H1 (cell line): ENCODE measurements at regions not wholly inside any gene's neighbourhood (a gene's known extent, or its start where the extent isn't known, plus 50 kb on each side); places are given as distances from the start of the nearest gene placed in this dataset.

Experiments
- BRCA1 ChIP-seq: IDR thresholded peaks from 2 replicates; pipeline ENCODE4 v1.6.1; 2012; ENCODE audit warnings: low read depth, low read length, improper control_type of control experiment
- EZH2 ChIP-seq: fragments of 200-600 bp; sonication (generic); IDR thresholded peaks from 2 replicates; pipeline ENCODE4 v1.7.1; 2012; ENCODE audit warnings: low read depth, mild to moderate bottlenecking, moderate library complexity, low read length, inconsistent platforms; ENCODE audit not compliant: severe bottlenecking
- KDM4A ChIP-seq: IDR thresholded peaks from one replicate; pipeline ENCODE4 v1.7.1; 2012; ENCODE audit warnings: low read depth, mild to moderate bottlenecking, moderate library complexity, low read length, inconsistent platforms; ENCODE audit not compliant: severe bottlenecking
- POLR2A ChIP-seq, 2 experiments: IDR thresholded peaks; 1 replicate in 1 of 2; 2 replicates in 1 of 2; pipeline ENCODE4 v1.6.1; 2011; ENCODE audit warnings: low read depth in 2 of 2, low read length in 2 of 2, mild to moderate bottlenecking in 2 of 2; ENCODE audit errors: control extremely low read depth in 1 of 2
- ZNF274 ChIP-seq: IDR thresholded peaks from 2 replicates; pipeline ENCODE4 v1.7.0; 2012; ENCODE audit warnings: low read length, borderline replicate concordance; ENCODE audit errors: extremely low read depth
- TF ChIP-seq, protein P1 (sequence below): fragments of 300-600 bp; sonication (generic); IDR thresholded peaks from 2 replicates; pipeline ENCODE4 v1.7.1; 2012; ENCODE audit warnings: low read length, moderate library complexity, mild to moderate bottlenecking, inconsistent platforms; ENCODE audit not compliant: insufficient replicate concordance
- TF ChIP-seq, protein P2 (sequence below), 3 experiments: IDR thresholded peaks; 1 replicate in 2 of 3; 2 replicates in 1 of 3; pipeline versions ENCODE4 v1.5.1 to v1.6.1; 2011; ENCODE audit warnings: low read length in 3 of 3, mild to moderate bottlenecking in 3 of 3, inconsistent platforms in 2 of 3, low read depth in 1 of 3, moderate library complexity in 1 of 3; ENCODE audit not compliant: insufficient read depth in 1 of 3; ENCODE audit errors: control extremely low read depth in 1 of 3

DNA sequence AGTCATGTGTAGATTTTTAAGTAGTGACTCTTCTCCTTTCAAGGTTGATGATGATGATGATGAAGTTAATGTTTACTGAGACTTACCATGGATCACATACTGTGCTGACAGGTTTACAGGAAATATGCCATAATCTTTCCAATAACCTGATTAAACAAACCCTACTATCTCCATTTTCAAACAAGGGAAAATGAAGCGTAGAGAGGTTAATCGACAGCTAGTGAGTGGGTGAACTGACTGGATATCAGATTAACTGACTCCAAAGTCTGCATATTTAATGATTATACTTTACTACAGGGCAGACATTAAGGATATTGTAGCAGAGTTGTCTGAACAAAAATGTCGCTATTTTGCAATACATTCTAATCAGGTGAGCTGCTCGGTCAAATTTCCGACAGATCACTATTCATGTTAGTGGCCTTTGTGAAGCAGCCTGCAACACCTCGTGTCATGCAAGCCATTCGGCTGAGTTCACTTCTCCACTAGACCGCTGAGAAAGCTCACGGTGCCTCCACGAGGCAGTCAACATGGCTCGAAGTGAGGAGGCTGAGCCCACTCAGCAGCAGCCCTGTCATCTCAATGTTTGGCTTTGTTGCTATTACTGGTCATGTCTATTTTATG is 264.2 kb downstream of the NFKBIZ start (continued):
- TF ChIP-seq, protein P1, sequence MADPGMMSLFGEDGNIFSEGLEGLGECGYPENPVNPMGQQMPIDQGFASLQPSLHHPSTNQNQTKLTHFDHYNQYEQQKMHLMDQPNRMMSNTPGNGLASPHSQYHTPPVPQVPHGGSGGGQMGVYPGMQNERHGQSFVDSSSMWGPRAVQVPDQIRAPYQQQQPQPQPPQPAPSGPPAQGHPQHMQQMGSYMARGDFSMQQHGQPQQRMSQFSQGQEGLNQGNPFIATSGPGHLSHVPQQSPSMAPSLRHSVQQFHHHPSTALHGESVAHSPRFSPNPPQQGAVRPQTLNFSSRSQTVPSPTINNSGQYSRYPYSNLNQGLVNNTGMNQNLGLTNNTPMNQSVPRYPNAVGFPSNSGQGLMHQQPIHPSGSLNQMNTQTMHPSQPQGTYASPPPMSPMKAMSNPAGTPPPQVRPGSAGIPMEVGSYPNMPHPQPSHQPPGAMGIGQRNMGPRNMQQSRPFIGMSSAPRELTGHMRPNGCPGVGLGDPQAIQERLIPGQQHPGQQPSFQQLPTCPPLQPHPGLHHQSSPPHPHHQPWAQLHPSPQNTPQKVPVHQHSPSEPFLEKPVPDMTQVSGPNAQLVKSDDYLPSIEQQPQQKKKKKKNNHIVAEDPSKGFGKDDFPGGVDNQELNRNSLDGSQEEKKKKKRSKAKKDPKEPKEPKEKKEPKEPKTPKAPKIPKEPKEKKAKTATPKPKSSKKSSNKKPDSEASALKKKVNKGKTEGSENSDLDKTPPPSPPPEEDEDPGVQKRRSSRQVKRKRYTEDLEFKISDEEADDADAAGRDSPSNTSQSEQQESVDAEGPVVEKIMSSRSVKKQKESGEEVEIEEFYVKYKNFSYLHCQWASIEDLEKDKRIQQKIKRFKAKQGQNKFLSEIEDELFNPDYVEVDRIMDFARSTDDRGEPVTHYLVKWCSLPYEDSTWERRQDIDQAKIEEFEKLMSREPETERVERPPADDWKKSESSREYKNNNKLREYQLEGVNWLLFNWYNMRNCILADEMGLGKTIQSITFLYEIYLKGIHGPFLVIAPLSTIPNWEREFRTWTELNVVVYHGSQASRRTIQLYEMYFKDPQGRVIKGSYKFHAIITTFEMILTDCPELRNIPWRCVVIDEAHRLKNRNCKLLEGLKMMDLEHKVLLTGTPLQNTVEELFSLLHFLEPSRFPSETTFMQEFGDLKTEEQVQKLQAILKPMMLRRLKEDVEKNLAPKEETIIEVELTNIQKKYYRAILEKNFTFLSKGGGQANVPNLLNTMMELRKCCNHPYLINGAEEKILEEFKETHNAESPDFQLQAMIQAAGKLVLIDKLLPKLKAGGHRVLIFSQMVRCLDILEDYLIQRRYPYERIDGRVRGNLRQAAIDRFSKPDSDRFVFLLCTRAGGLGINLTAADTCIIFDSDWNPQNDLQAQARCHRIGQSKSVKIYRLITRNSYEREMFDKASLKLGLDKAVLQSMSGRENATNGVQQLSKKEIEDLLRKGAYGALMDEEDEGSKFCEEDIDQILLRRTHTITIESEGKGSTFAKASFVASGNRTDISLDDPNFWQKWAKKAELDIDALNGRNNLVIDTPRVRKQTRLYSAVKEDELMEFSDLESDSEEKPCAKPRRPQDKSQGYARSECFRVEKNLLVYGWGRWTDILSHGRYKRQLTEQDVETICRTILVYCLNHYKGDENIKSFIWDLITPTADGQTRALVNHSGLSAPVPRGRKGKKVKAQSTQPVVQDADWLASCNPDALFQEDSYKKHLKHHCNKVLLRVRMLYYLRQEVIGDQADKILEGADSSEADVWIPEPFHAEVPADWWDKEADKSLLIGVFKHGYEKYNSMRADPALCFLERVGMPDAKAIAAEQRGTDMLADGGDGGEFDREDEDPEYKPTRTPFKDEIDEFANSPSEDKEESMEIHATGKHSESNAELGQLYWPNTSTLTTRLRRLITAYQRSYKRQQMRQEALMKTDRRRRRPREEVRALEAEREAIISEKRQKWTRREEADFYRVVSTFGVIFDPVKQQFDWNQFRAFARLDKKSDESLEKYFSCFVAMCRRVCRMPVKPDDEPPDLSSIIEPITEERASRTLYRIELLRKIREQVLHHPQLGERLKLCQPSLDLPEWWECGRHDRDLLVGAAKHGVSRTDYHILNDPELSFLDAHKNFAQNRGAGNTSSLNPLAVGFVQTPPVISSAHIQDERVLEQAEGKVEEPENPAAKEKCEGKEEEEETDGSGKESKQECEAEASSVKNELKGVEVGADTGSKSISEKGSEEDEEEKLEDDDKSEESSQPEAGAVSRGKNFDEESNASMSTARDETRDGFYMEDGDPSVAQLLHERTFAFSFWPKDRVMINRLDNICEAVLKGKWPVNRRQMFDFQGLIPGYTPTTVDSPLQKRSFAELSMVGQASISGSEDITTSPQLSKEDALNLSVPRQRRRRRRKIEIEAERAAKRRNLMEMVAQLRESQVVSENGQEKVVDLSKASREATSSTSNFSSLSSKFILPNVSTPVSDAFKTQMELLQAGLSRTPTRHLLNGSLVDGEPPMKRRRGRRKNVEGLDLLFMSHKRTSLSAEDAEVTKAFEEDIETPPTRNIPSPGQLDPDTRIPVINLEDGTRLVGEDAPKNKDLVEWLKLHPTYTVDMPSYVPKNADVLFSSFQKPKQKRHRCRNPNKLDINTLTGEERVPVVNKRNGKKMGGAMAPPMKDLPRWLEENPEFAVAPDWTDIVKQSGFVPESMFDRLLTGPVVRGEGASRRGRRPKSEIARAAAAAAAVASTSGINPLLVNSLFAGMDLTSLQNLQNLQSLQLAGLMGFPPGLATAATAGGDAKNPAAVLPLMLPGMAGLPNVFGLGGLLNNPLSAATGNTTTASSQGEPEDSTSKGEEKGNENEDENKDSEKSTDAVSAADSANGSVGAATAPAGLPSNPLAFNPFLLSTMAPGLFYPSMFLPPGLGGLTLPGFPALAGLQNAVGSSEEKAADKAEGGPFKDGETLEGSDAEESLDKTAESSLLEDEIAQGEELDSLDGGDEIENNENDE: no peak
- no peak for TF ChIP-seq BRCA1
- TF ChIP-seq ZNF274: no peak
- TF ChIP-seq KDM4A: no peak
- TF ChIP-seq POLR2A (IDR thresholded peaks at IDR 0.05; ENCODE audit: control extremely low read depth in 1 of 2, low read depth in 2 of 2, low read length in 2 of 2): no peak
- TF ChIP-seq EZH2: no peak
- TF ChIP-seq, protein P2, sequence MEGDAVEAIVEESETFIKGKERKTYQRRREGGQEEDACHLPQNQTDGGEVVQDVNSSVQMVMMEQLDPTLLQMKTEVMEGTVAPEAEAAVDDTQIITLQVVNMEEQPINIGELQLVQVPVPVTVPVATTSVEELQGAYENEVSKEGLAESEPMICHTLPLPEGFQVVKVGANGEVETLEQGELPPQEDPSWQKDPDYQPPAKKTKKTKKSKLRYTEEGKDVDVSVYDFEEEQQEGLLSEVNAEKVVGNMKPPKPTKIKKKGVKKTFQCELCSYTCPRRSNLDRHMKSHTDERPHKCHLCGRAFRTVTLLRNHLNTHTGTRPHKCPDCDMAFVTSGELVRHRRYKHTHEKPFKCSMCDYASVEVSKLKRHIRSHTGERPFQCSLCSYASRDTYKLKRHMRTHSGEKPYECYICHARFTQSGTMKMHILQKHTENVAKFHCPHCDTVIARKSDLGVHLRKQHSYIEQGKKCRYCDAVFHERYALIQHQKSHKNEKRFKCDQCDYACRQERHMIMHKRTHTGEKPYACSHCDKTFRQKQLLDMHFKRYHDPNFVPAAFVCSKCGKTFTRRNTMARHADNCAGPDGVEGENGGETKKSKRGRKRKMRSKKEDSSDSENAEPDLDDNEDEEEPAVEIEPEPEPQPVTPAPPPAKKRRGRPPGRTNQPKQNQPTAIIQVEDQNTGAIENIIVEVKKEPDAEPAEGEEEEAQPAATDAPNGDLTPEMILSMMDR (IDR thresholded peaks at IDR 0.05; ENCODE audit: control extremely low read depth in 1 of 3, insufficient read depth in 1 of 3, low read depth in 1 of 3, low read length in 3 of 3): no peak
